ENCODE measurements at regions not wholly inside any gene's neighbourhood (a gene's known extent, or its start where the extent isn't known, plus 50 kb on each side); places are given as distances from the start of the nearest gene placed in this dataset.
"Not testable (repeated sequence)": the region's sequence is repeated elsewhere in the genome, so short reads cannot be mapped to it uniquely, and the experiment has no call there.

DNA sequence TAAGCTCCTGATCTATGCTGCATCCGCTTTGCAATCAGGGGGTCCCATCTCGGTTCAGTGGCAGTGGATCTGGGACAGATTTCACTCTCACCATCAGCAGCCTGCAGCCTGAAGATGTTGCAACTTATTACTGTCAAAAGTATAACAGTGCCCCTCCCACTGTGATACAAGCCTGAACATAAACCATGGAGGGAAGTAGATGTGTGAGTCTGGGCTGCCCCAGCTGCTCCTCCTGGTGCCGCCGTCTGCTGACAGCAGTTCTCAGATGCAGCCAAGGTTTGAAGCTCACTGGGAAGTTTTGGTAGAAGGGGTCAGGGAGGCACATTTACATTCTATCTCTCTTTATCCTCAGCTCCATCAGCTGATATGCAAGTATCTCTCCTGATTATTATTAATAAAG is 1277.7 kb downstream of the RPIA start:
- DNase-seq; H3K9me3 ChIP-seq (replicated peaks in 1 of 3); H3K36me3 ChIP-seq (replicated peaks in 1 of 2); H3K4me1 ChIP-seq (replicated peaks in 1 of 2); intact Hi-C loops (cut with DNase I); H3K27ac ChIP-seq; H3K27me3 ChIP-seq; H3K4me3 ChIP-seq: not testable (repeated sequence)
- 44 to 55% (median 51%) methylated on average over 2 to 4 of the region's 4 CpGs; no CpG with 5 or more reads in 1 of the 4 donors for WGBS, 4 donors

DNA sequence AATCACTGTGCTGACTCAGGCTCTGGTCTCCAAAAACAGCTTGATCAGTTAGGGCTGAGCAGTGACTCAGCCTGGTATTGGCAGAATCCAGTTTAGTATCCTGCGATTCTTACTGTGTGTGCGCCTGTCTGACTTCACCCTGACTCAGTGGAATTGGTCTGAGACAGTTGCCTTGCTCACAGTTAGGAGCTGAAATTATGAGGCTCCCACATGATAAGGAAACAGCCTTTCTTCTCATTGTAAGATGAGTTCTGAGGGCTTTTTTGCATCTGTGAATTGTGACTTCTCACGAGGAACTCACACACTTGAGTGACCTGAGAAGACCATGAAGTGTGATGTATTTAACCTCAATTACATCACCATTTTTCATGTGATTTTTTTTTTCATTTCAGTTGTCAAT is 1282.4 kb downstream of the RPIA start:
- H3K27me3 ChIP-seq; H3K4me3 ChIP-seq; intact Hi-C loops (cut with DNase I); H3K9me3 ChIP-seq (replicated peaks in 1 of 3); H3K36me3 ChIP-seq (replicated peaks in 1 of 2); H3K27ac ChIP-seq; H3K4me1 ChIP-seq (replicated peaks in 1 of 2): not testable (repeated sequence)
- DNase-seq, result peak in 3 of 7 donors; percentile 4 to 36 (median 23)
- WGBS, 4 donors, result 46 to 85% (median 57%) methylated on average over 1 to 3 of the region's 3 CpGs

DNA sequence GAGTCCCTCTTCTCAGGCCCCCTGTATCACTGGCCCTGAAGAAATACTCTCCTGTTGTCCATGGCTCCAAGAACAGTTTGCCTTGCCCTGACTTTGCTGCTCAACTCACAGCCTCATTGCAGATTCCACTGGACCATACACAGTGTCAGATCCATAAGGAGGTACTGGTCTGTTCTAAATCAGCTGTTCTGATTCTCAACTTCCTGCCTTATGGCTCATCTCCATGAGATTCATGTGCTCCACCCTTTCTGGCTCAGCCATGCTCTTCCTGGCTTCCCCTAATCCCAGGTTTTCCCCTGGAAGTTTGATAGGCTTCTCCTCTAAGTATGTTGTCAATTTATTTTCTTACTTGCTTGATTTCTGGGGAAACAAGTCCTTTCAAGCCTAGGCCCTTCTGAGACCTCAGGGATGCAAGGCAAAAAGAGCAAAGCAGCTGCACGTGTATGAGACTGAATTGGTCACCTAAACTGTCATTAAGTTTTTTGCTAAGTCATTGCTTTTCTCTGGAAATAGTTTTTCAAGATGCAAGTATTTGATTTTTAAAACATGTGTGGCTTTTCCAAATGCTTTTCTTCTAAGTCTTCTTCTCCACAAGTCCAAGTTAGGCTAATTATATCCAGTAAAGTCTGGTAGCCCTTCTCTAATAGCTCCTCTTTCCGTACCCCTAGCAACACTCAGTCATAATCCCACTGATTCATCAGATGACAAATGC is 1288.5 kb downstream of the RPIA start:
- H3K27ac ChIP-seq; H3K36me3 ChIP-seq (replicated peaks in 1 of 2); H3K4me1 ChIP-seq (replicated peaks in 1 of 2); DNase-seq; intact Hi-C loops (cut with DNase I); H3K9me3 ChIP-seq (replicated peaks in 1 of 3); H3K4me3 ChIP-seq; H3K27me3 ChIP-seq: not testable (repeated sequence)
- WGBS, 4 donors, result 55 to 63% (median 60%) methylated on average over 2 of the region's 2 CpGs

DNA sequence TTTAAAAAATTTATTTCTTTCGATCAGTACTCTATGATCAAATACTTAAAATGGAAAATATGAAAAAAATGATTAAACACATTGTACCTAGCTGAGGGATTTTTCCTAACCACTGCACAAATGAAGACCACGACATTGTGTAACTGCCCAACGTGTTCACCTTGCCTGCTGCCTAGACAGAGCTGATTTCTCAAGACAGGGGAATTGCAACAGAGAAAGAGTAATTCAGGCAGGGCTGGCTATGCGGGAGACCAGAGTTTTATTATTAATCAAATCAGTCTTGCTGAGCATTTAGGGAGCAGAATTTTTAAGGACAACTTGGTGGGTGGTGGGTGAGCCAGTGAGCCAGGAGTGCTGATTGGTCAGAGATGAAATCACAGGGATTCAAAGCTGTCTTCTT is 1290.8 kb downstream of the RPIA start:
- H3K4me1 ChIP-seq (replicated peaks in 1 of 2); H3K27me3 ChIP-seq; H3K27ac ChIP-seq; intact Hi-C loops (cut with DNase I); H3K4me3 ChIP-seq; H3K9me3 ChIP-seq (replicated peaks in 1 of 3); H3K36me3 ChIP-seq (replicated peaks in 1 of 2); DNase-seq: not testable (repeated sequence)
- 47 to 66% (median 57%) methylated on average over 2 to 4 of the region's 4 CpGs for WGBS, 4 donors

DNA sequence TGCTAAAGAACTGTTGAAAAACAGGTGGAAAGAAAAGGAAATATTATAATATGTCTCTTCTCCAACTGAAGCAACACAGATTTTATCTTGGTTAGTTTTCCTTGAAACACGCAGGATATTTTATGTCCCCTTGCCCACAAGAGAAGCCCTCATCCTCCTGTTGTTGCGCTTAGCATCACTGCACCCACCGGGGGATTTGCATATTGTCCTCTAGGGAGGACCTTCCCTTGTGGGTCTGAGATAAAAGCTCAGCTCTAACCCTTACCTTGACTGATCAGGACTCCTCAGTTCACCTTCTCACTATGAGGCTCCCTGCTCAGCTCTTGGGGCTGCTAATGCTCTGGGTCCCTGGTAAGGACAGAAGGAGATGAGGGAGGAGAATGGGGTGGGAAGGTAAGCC is 1294.2 kb downstream of the RPIA start:
- H3K4me3 ChIP-seq; H3K27me3 ChIP-seq; H3K9me3 ChIP-seq (replicated peaks in 1 of 3); DNase-seq; H3K4me1 ChIP-seq (replicated peaks in 1 of 2); H3K36me3 ChIP-seq (replicated peaks in 1 of 2); H3K27ac ChIP-seq; intact Hi-C loops (cut with DNase I): not testable (repeated sequence)
- no CpG with 5 or more reads among the region's 3 CpGs for WGBS, 4 donors

DNA sequence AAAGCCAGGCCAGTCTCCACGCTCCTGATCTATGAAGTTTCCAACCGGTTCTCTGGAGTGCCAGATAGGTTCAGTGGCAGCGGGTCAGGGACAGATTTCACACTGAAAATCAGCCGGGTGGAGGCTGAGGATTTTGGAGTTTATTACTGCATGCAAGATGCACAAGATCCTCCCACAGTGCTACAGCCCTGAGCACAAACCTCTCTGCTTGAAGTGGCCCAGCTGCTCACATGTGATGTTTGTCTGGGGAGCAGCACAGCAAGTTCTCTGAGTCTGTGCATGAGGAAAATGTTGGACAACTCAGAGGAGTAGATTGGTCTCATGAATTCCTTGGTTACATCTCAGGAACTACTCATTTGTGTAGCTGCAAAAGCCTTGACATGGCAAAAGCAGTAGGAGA is 1295.1 kb downstream of the RPIA start:
- H3K4me3 ChIP-seq; intact Hi-C loops (cut with DNase I); H3K36me3 ChIP-seq (replicated peaks in 1 of 2); H3K27me3 ChIP-seq; H3K4me1 ChIP-seq (replicated peaks in 1 of 2); H3K27ac ChIP-seq; H3K9me3 ChIP-seq (replicated peaks in 1 of 3); DNase-seq: not testable (repeated sequence)
- 61 to 74% (median 69%) methylated on average over 4 of the region's 4 CpGs for WGBS, 4 donors

DNA sequence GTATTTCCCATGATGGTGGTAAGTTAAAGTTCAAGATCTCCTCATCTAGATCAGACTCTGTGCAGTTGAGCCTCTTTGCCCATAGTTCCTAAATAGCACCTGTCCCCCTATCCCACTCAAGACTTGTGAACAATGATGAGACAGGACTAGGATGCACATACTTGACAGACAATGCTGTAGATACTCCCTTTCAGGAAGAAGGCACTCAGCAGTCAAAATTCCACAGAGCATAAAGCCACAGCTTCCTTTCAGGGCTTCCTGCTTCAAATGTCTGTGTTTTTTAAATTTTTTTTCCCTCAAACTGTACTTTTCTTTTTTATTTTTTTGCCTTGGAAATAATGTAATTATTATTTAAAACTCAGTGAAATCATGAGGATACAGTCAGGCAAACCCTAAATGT is 1305.3 kb downstream of the RPIA start:
- H3K27ac ChIP-seq; H3K4me1 ChIP-seq (replicated peaks in 1 of 2); intact Hi-C loops (cut with DNase I); H3K9me3 ChIP-seq (replicated peaks in 1 of 3); H3K4me3 ChIP-seq; DNase-seq; H3K27me3 ChIP-seq; H3K36me3 ChIP-seq (replicated peaks in 1 of 2): not testable (repeated sequence)

DNA sequence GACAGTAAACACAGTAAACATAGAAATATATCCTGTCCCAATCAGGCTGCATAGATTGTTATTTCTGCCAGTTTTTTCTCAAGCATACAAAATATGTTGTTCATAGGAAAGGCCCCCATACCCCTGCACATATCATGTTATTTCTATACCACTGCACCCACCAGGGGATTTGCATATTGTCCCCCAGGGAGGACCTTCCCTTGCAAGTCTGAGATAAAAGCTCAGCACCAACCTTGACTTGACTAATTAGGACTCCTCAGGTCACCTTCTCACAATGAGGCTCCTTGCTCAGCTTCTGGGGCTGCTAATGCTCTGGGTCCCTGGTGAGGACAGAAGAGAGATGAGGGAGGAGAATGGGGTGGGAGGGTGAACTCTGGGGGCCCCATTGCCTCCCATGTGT is 1313.1 kb downstream of the RPIA start:
- H3K4me1 ChIP-seq (replicated peaks in 1 of 2); H3K36me3 ChIP-seq (replicated peaks in 1 of 2); intact Hi-C loops (cut with DNase I); H3K4me3 ChIP-seq; H3K27me3 ChIP-seq; H3K9me3 ChIP-seq (replicated peaks in 1 of 3); DNase-seq; H3K27ac ChIP-seq: not testable (repeated sequence)

DNA sequence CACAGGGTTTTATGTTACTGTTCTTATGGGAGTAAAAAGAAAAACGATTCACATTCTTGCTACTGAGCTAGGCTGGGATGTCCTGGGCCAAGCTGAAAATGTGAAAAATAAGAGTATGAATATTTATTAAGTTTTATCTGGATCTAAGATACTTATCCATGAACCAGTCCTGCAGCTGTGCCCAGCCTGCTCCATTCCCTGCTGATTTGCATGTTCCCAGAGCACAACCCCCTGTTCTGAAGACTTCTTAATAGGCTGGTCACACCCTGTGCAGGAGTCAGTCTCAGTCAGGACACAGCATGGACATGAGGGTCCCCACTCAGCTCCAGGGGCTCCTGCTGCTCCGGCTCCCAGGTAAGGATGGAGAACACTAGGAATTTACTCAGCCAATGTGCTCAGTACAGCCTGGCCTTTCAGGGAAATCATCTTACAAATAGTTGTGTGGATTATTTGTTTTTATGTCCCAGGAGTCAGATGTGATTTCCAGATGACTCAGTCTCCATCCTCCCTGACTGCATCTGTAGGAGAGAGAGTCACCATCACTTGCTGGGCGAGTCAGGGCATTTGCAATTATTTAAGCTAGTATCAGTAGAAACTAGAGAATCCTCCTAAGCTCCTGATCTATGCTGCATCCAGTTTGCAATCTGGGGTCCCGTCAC is 1319.1 kb downstream of the RPIA start:
- intact Hi-C loops (cut with DNase I); H3K4me3 ChIP-seq; H3K36me3 ChIP-seq (replicated peaks in 1 of 2); H3K27ac ChIP-seq; H3K27me3 ChIP-seq; DNase-seq; H3K4me1 ChIP-seq (replicated peaks in 1 of 2); H3K9me3 ChIP-seq (replicated peaks in 1 of 3): not testable (repeated sequence)
- 14 to 68% (median 34%) methylated on average over 1 to 3 of the region's 4 CpGs for WGBS, 4 donors

DNA sequence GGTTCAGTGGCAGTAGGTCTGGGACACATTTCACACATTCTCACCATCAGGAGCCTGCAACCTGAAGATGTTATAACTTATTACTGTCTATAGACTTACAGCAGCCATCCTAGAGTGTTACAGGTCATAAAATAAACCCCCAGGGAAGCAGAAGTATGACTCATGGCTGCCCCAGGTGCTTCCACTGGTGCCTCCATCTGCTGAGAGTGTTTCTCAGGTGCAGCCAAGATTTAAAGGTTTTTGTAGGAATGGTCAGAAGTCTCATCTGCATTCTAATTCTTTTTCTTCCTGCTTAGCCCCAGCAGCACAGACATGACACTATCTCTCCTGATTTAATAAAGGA is 1319.6 kb downstream of the RPIA start:
- H3K27ac ChIP-seq; intact Hi-C loops (cut with DNase I); H3K4me1 ChIP-seq (replicated peaks in 1 of 2); H3K36me3 ChIP-seq (replicated peaks in 1 of 2); H3K9me3 ChIP-seq (replicated peaks in 1 of 3); H3K27me3 ChIP-seq; H3K4me3 ChIP-seq; DNase-seq: not testable (repeated sequence)

DNA sequence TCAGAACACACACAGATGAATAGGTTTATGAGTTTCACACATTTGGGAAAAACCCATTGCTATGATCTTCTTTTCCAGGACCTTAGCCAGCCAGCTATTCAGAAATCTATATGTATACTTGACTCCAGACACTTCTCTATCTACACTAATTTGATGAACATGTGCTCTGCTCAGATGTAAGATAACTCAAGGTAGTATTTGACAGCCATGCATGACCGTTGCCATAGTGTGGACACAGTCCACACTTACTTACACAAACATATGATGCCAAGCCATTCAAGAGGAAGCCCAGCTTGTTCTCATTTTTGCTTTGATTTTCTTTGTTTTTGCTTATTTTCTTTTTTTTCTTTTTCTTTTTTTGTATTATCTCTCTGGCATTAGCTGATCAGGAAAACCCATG is 1328.4 kb downstream of the RPIA start:
- H3K4me1 ChIP-seq (replicated peaks in 1 of 2); DNase-seq; H3K27ac ChIP-seq; H3K9me3 ChIP-seq (replicated peaks in 1 of 3); H3K36me3 ChIP-seq (replicated peaks in 1 of 2); H3K27me3 ChIP-seq; intact Hi-C loops (cut with DNase I); H3K4me3 ChIP-seq: not testable (repeated sequence)
- 15 to 69% (median 54%) methylated on average over 1 of the region's 1 CpG for WGBS, 4 donors

Measured in adrenal gland (tissue), 9 donors.